HepG2 (cell line): ENCODE measurements at regions not wholly inside any gene's neighbourhood (a gene's known extent, or its start where the extent isn't known, plus 50 kb on each side); places are given as distances from the start of the nearest gene placed in this dataset.
"Not testable (repeated sequence)": the region's sequence is repeated elsewhere in the genome, so short reads cannot be mapped to it uniquely, and the experiment has no call there.

Experiments
- ATAC-seq: fragments of 200-7000 bp; cut with Tn5 transposase; 3 replicates; pipeline ENCODE4 v1.9.1; 2020; ENCODE audit warnings: mild to moderate bottlenecking, moderate library complexity
- BruUV-seq: library from RNA; stranded (reverse); fragments of 400-500 nt; replicated peaks from 2 replicates; lab custom pipeline; 2021; lab: Mats Ljungman, UMichigan
- CTCF ChIA-PET: fragments of 300-600 bp; formaldehyde crosslinking; extraction: SDS; loops from one replicate; lab custom pipeline; 2021; ENCODE audit warnings: low total read pairs, inconsistent platforms, low intra/inter-chr PET ratio; lab: Yijun Ruan, JAX
- POLR2A ChIA-PET: fragments of 350-600 bp; sonication (Branson Sonifier 250); formaldehyde crosslinking; loops from one replicate; lab custom pipeline; 2020; ENCODE audit warnings: antibody characterized with exemption, inconsistent platforms; lab: Yijun Ruan, JAX
- DNase-seq: peaks from one replicate; pipeline ENCODE4 v3.0.0-alpha.2; 2015; ENCODE audit warnings: low spot score
- FAIRE-seq: peaks from 3 replicates; lab custom pipeline; 2011; peaks lifted over from hg19 to GRCh38; lab: Jason Lieb, UNC
- H2AFZ ChIP-seq: one replicate; pipeline ENCODE4 v1.6.1; 2011; ENCODE audit warnings: low read length, inconsistent platforms
- H3K27ac ChIP-seq: fragments of 300-600 bp; 3 replicates; pipeline ENCODE4 v1.8.0; 2011; ENCODE audit warnings: mixed run types, mild to moderate bottlenecking, mixed read lengths, low read length, inconsistent platforms; ENCODE audit not compliant: insufficient read depth; ENCODE audit errors: extremely low read length
- H3K27me3 ChIP-seq, 2 experiments: fragments of 200-600 bp in 1 of 2; 2 replicates in 1 of 2; 3 replicates in 1 of 2; pipeline versions ENCODE4 v1.6.0 to v1.8.0; 2011; ENCODE audit warnings: low read length in 2 of 2, mild to moderate bottlenecking in 2 of 2, moderate library complexity in 2 of 2, inconsistent platforms in 1 of 2; ENCODE audit not compliant: insufficient read depth in 2 of 2, control insufficient read depth in 1 of 2
- H3K36me3 ChIP-seq, 2 experiments: fragments of 200-600 bp in 1 of 2; replicated peaks in 1 of 2; 2 replicates in 1 of 2; 3 replicates in 1 of 2; pipeline versions ENCODE4 v1.5.1 to v1.8.0; 2011; ENCODE audit warnings: low read length in 2 of 2, inconsistent platforms in 1 of 2; ENCODE audit not compliant: insufficient read depth in 2 of 2, control insufficient read depth in 1 of 2
- H3K4me1 ChIP-seq: 2 replicates; pipeline ENCODE4 v1.5.1; 2012; ENCODE audit warnings: low read length, inconsistent platforms; ENCODE audit not compliant: insufficient read depth
- H3K4me2 ChIP-seq: 2 replicates; pipeline ENCODE4 v1.6.0; 2011; ENCODE audit warnings: low read depth, low read length, inconsistent platforms
- H3K4me3 ChIP-seq, 3 experiments: fragments of 200-600 bp in 1 of 3; sonication (generic), shearing (Covaris generic) in 1 of 3; replicated peaks in 1 of 3; 2 replicates each; pipeline ENCODE4 v1.5.1; 2011 to 2016; ENCODE audit warnings: low read length in 3 of 3, inconsistent platforms in 2 of 3, low read depth in 2 of 3, mild to moderate bottlenecking in 2 of 3, control low read depth in 1 of 3, mixed read lengths in 1 of 3; ENCODE audit not compliant: insufficient read depth in 1 of 3
- H3K79me2 ChIP-seq: one replicate; pipeline ENCODE4 v1.6.1; 2011; ENCODE audit warnings: low read length, inconsistent platforms; ENCODE audit not compliant: insufficient read depth
- H3K9ac ChIP-seq: 2 replicates; pipeline ENCODE4 v1.6.0; 2011; ENCODE audit warnings: mild to moderate bottlenecking, low read depth, low read length, inconsistent platforms; ENCODE audit not compliant: insufficient read depth
- H3K9me3 ChIP-seq: 2 replicates; pipeline ENCODE4 v1.5.1; 2012; ENCODE audit warnings: mild to moderate bottlenecking, low read length
- H4K20me1 ChIP-seq: 2 replicates; pipeline ENCODE4 v1.6.0; 2011; ENCODE audit warnings: inconsistent platforms, mild to moderate bottlenecking, low read length, moderate library complexity; ENCODE audit not compliant: insufficient read depth
- ATF2 ChIP-seq: sonication (generic); formaldehyde crosslinking; IDR thresholded peaks from 2 replicates; pipeline ENCODE4 v1.4.0; 2020; ENCODE audit warnings: missing genetic modification reagents
- ATF3 ChIP-seq: sonication (generic); formaldehyde crosslinking; IDR thresholded peaks from 2 replicates; pipeline ENCODE4 v1.4.0; 2020; ENCODE audit warnings: missing genetic modification reagents
- ATF4 ChIP-seq, 2 experiments: fragments of 450-650 bp in 1 of 2; sonication (generic) in 1 of 2; formaldehyde crosslinking; IDR thresholded peaks; 2 replicates each; pipeline versions ENCODE4 v1.5.0 to v1.8.0; 2020 to 2022; ENCODE audit warnings: mild to moderate bottlenecking in 1 of 2, missing genetic modification reagents in 1 of 2
- ATF7 ChIP-seq, 2 experiments: fragments of 450-650 bp in 1 of 2; sonication (generic) in 1 of 2; formaldehyde crosslinking in 1 of 2; IDR thresholded peaks; 2 replicates each; pipeline versions ENCODE4 v1.4.0 to v1.6.1; 2016 to 2020; ENCODE audit warnings: antibody characterized with exemption in 1 of 2, mild to moderate bottlenecking in 1 of 2, missing genetic modification reagents in 1 of 2
- CEBPB ChIP-seq: IDR thresholded peaks from 2 replicates; pipeline ENCODE4 v1.6.1; 2011; ENCODE audit warnings: low read depth, low read length, improper control_type of control experiment, borderline replicate concordance
- CEBPG ChIP-seq: IDR thresholded peaks from 2 replicates; pipeline ENCODE4 v1.6.1; 2016
- FOSL1 ChIP-seq: sonication (generic); formaldehyde crosslinking; IDR thresholded peaks from 2 replicates; pipeline ENCODE4 v1.9.0; 2021; ENCODE audit warnings: missing genetic modification reagents, borderline replicate concordance
- FOSL2 ChIP-seq: sonication (generic); formaldehyde crosslinking; IDR thresholded peaks from 2 replicates; pipeline ENCODE4 v1.4.0; 2020; ENCODE audit warnings: missing genetic modification reagents
- GATAD2A ChIP-seq: IDR thresholded peaks from 2 replicates; pipeline ENCODE4 v1.6.1; 2016
- HNF4A ChIP-seq: sonication (generic); formaldehyde crosslinking; IDR thresholded peaks from 2 replicates; pipeline ENCODE4 v1.4.0; 2020; ENCODE audit warnings: missing genetic modification reagents
- HNF4G ChIP-seq, 2 experiments: sonication (generic) in 1 of 2; formaldehyde crosslinking in 1 of 2; IDR thresholded peaks; 2 replicates each; pipeline versions ENCODE4 v1.4.0 to v1.6.1; 2011 to 2020; ENCODE audit warnings: borderline replicate concordance in 2 of 2, low read depth in 2 of 2, mild to moderate bottlenecking in 2 of 2, low read length in 1 of 2, missing genetic modification reagents in 1 of 2, moderate library complexity in 1 of 2
- JUND ChIP-seq: sonication (generic); formaldehyde crosslinking; IDR thresholded peaks from 2 replicates; pipeline ENCODE4 v1.8.0; 2022; ENCODE audit warnings: mild to moderate bottlenecking, missing genetic modification reagents
- NR2C2 ChIP-seq: sonication (generic); formaldehyde crosslinking; IDR thresholded peaks from 2 replicates; pipeline ENCODE4 v1.4.0; 2020; ENCODE audit warnings: missing genetic modification reagents, mild to moderate bottlenecking, moderate library complexity, borderline replicate concordance
- NR2F6 ChIP-seq, 2 experiments: IDR thresholded peaks; 2 replicates each; pipeline ENCODE4 v1.6.1; 2016; ENCODE audit warnings: antibody characterized with exemption in 1 of 2, mild to moderate bottlenecking in 1 of 2
- RARA ChIP-seq: IDR thresholded peaks from 2 replicates; pipeline ENCODE4 v1.6.1; 2016; ENCODE audit warnings: missing genetic modification reagents, missing compliant biosample characterization
- ZNF362 ChIP-seq: sonication (generic); formaldehyde crosslinking; IDR thresholded peaks from 2 replicates; pipeline ENCODE4 v1.4.0; 2020; ENCODE audit warnings: missing genetic modification reagents, mild to moderate bottlenecking, borderline replicate concordance
- WGBS: methylation state at CpG from one replicate; pipeline ENCODE4 v1.1.6; 2017; ENCODE audit warnings: low lambda C conversion rate; 5-methylcytosine and 5-hydroxymethylcytosine counted together
- in situ Hi-C: cut with HindIII; loops from 2 replicates; pipeline ENCODE4 v1.10.0; 2017; ENCODE audit warnings: low pct_unique_long_range_greater_than_20kb; ENCODE audit not compliant: extremely low pct_ligation_motif_present
- intact Hi-C: fragments of 100-400 bp; cut with micrococcal nuclease; formaldehyde crosslinking; loops from one replicate; pipeline ENCODE4 v1.10.0; 2022; ENCODE audit not compliant: unreplicated experiment

GRCh38 chr4:27696257-27696656 is 835.6 kb downstream of the STIM2 start:
- 11% methylated on average over 8 of the region's 8 CpGs for WGBS
- BruUV-seq; FAIRE-seq; H3K9me3 ChIP-seq; POLR2A ChIA-PET; in situ Hi-C loops; H2AFZ ChIP-seq; CTCF ChIA-PET; H3K36me3 ChIP-seq; H3K27ac ChIP-seq; H3K27me3 ChIP-seq; intact Hi-C loops; H3K4me2 ChIP-seq; H3K9ac ChIP-seq; H3K79me2 ChIP-seq; H4K20me1 ChIP-seq; H3K4me3 ChIP-seq; TF ChIP-seq NR2F6 (IDR thresholded peaks at IDR 0.05); HNF4G (CRISPR knock-in tag; IDR thresholded peaks at IDR 0.05; ENCODE audit: borderline replicate concordance, low read depth); ATF7 (CRISPR knock-in tag; IDR thresholded peaks at IDR 0.05): not testable (repeated sequence)
- peak; percentile 43 for DNase-seq
- peak; percentile 82 for ATAC-seq
- peaks cover 12% of the 10 kb centered on the region; the same call in 1 of the 2 replicates for H3K4me1 ChIP-seq
- TF ChIP-seq HNF4A (peak; percentile 57), NR2F6 (CRISPR knock-in tag; IDR thresholded peaks at IDR 0.05) (0 out of 2 replicates have a peak, but pooled peaks have one; percentile 11), FOSL2 (CRISPR knock-in tag) (peak; percentile 91), FOSL1 (CRISPR knock-in tag) (peak; percentile 44; the same call in 1 of the 2 replicates), ATF2 (peak; percentile 53; the same call in 1 of the 2 replicates), ZNF362 (CRISPR knock-in tag) (peak; percentile 79; the same call in 1 of the 2 replicates), NR2C2 (peak; percentile 48; the same call in 1 of the 2 replicates), CEBPG (CRISPR knock-in tag) (peak; percentile 81), RARA (CRISPR knock-in tag) (peak; percentile 36; the same call in 1 of the 2 replicates), HNF4G (IDR thresholded peaks at IDR 0.05; ENCODE audit: borderline replicate concordance, low read depth, low read length) (peak; percentile 60; the same call in 1 of the 2 replicates), ATF4 (CRISPR knock-in tag; IDR thresholded peaks at IDR 0.05) (peak in 1 of 2 experiments; percentile 86; a peak in 2 of 4 replicates), GATAD2A (CRISPR knock-in tag) (peak; percentile 13; the same call in 1 of the 2 replicates), ATF3 (peak; percentile 54; the same call in 1 of the 2 replicates), JUND (peak; percentile 63; the same call in 1 of the 2 replicates), CEBPB (peak; percentile 80), ATF7 (IDR thresholded peaks at IDR 0.05) (peak; percentile 58)
